Fibroblast of pulmonary artery (primary cell): ENCODE measurements at regions not wholly inside any gene's neighbourhood (a gene's known extent, or its start where the extent isn't known, plus 50 kb on each side); places are given as distances from the start of the nearest gene placed in this dataset.

Source experiments
- DNase-seq: peaks from one replicate; pipeline ENCODE4 v3.0.0-alpha.2; 2010; ENCODE audit warnings: low read depth
- H3K4me3 ChIP-seq: replicated peaks from 2 replicates; pipeline ENCODE4 v1.5.1; 2011; ENCODE audit warnings: low read depth, mild to moderate bottlenecking, control low read depth, low read length, moderate library complexity
- CTCF ChIP-seq: IDR thresholded peaks from 2 replicates; pipeline ENCODE4 v1.5.1; 2011; ENCODE audit warnings: mild to moderate bottlenecking, control low read depth, low read length, inconsistent platforms; ENCODE audit errors: missing control alignments

- no peak for DNase-seq
- no peak for TF ChIP-seq CTCF
- H3K4me3 ChIP-seq: no peak overlapping the region
These were observed 281.7 kb downstream of the CDH26 start for GRCh38 chr20:60239956-60240355.

GRCh38 chr20:60240415-60240814 lies 282.2 kb downstream of the CDH26 start:
- H3K4me3 ChIP-seq: no peak overlapping the region
- TF ChIP-seq CTCF: no peak
- no peak for DNase-seq

- DNase-seq: no peak
- no peak for TF ChIP-seq CTCF
- H3K4me3 ChIP-seq: no peak overlapping the region
These were observed 282.8 kb downstream of the CDH26 start for GRCh38 chr20:60240986-60241385.

- no peak overlapping the region for H3K4me3 ChIP-seq
- TF ChIP-seq CTCF: no peak
- DNase-seq: peak; percentile 1
These were observed 284.7 kb downstream of the CDH26 start for GRCh38 chr20:60242836-60243505.

GRCh38 chr20:60244373-60245146 lies 286.3 kb downstream of the CDH26 start:
- H3K4me3 ChIP-seq: no peak overlapping the region
- no peak for TF ChIP-seq CTCF

GRCh38 chr20:60246751-60247150 lies 288.5 kb downstream of the CDH26 start:
- no peak for DNase-seq
- H3K4me3 ChIP-seq: no peak overlapping the region
- no peak for TF ChIP-seq CTCF

More at GRCh38 chr20:60244373-60245146, 286.3 kb downstream of the CDH26 start:
- DNase-seq: no peak
